ENCODE measurements at regions not wholly inside any gene's neighbourhood (a gene's known extent, or its start where the extent isn't known, plus 50 kb on each side); places are given as distances from the start of the nearest gene placed in this dataset.

DNA sequence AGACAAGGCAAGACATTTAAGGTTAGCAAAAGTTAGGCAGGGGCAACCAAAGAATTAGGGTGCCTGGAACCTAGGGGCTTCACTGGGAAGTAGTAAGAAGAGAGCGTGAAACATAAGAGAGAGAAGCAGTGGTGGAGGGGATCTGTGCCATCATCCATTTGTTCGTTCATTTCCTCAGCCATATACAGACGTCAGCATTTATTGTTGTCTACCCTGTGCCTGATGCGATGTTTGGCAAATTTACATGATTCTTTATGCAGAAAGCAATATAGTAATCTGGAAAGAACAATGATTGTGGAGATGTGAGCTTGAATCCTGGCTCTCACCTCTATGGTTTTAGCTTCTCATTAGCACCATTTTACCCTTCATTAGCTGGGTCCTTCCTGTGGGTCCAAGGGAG lies 477.5 kb upstream of the MPDZ start:
- ATAC-seq = no peak
- TF ChIP-seq, protein P1, sequence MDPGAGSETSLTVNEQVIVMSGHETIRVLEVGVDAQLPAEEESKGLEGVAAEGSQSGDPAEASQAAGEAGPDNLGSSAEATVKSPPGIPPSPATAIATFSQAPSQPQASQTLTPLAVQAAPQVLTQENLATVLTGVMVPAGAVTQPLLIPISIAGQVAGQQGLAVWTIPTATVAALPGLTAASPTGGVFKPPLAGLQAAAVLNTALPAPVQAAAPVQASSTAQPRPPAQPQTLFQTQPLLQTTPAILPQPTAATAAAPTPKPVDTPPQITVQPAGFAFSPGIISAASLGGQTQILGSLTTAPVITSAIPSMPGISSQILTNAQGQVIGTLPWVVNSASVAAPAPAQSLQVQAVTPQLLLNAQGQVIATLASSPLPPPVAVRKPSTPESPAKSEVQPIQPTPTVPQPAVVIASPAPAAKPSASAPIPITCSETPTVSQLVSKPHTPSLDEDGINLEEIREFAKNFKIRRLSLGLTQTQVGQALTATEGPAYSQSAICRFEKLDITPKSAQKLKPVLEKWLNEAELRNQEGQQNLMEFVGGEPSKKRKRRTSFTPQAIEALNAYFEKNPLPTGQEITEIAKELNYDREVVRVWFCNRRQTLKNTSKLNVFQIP (CRISPR knock-in tag; IDR thresholded peaks at IDR 0.05; ENCODE audit: borderline replicate concordance, low read depth) = no peak
- TF ChIP-seq BACH2 (CRISPR knock-in tag; IDR thresholded peaks at IDR 0.05; ENCODE audit: borderline replicate concordance) (no peak), ZNF8 (CRISPR knock-in tag; IDR thresholded peaks at IDR 0.05) (no peak), GLIS3 (CRISPR knock-in tag; IDR thresholded peaks at IDR 0.05) (no peak), CREB5 (CRISPR knock-in tag; IDR thresholded peaks at IDR 0.05; ENCODE audit: low read depth) (no peak), ZFP3 (CRISPR knock-in tag; IDR thresholded peaks at IDR 0.05) (no peak), ZFP30 (CRISPR knock-in tag; IDR thresholded peaks at IDR 0.05) (no peak), ESRRG (CRISPR knock-in tag; IDR thresholded peaks at IDR 0.05) (no peak), TCF4 (CRISPR knock-in tag; IDR thresholded peaks at IDR 0.05; ENCODE audit: borderline replicate concordance) (no peak), PPARA (CRISPR knock-in tag; IDR thresholded peaks at IDR 0.05; ENCODE audit: borderline replicate concordance) (no peak), CSDC2 (CRISPR knock-in tag; IDR thresholded peaks at IDR 0.05) (no peak), CSRNP3 (CRISPR knock-in tag; IDR thresholded peaks at IDR 0.05) (no peak)
- TF ChIP-seq, protein P2, sequence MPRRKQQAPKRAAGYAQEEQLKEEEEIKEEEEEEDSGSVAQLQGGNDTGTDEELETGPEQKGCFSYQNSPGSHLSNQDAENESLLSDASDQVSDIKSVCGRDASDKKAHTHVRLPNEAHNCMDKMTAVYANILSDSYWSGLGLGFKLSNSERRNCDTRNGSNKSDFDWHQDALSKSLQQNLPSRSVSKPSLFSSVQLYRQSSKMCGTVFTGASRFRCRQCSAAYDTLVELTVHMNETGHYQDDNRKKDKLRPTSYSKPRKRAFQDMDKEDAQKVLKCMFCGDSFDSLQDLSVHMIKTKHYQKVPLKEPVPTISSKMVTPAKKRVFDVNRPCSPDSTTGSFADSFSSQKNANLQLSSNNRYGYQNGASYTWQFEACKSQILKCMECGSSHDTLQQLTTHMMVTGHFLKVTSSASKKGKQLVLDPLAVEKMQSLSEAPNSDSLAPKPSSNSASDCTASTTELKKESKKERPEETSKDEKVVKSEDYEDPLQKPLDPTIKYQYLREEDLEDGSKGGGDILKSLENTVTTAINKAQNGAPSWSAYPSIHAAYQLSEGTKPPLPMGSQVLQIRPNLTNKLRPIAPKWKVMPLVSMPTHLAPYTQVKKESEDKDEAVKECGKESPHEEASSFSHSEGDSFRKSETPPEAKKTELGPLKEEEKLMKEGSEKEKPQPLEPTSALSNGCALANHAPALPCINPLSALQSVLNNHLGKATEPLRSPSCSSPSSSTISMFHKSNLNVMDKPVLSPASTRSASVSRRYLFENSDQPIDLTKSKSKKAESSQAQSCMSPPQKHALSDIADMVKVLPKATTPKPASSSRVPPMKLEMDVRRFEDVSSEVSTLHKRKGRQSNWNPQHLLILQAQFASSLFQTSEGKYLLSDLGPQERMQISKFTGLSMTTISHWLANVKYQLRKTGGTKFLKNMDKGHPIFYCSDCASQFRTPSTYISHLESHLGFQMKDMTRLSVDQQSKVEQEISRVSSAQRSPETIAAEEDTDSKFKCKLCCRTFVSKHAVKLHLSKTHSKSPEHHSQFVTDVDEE (CRISPR knock-in tag; IDR thresholded peaks at IDR 0.05) = no peak

- no peak for TF ChIP-seq ZFP30 (CRISPR knock-in tag; IDR thresholded peaks at IDR 0.05)
- no peak for TF ChIP-seq ZFP3 (CRISPR knock-in tag; IDR thresholded peaks at IDR 0.05)
- no peak for TF ChIP-seq ESRRG (CRISPR knock-in tag; IDR thresholded peaks at IDR 0.05)
- no peak for TF ChIP-seq ZNF8 (CRISPR knock-in tag; IDR thresholded peaks at IDR 0.05)
- no peak for TF ChIP-seq CSDC2 (CRISPR knock-in tag; IDR thresholded peaks at IDR 0.05)
- TF ChIP-seq SNAI2 (CRISPR knock-in tag; IDR thresholded peaks at IDR 0.05) = no peak
- TF ChIP-seq RARB (CRISPR knock-in tag; IDR thresholded peaks at IDR 0.05) = no peak
- ATAC-seq = no peak
These were observed 476.1 kb upstream of the MPDZ start for GRCh38 chr9:13755551-13755950.

DNA sequence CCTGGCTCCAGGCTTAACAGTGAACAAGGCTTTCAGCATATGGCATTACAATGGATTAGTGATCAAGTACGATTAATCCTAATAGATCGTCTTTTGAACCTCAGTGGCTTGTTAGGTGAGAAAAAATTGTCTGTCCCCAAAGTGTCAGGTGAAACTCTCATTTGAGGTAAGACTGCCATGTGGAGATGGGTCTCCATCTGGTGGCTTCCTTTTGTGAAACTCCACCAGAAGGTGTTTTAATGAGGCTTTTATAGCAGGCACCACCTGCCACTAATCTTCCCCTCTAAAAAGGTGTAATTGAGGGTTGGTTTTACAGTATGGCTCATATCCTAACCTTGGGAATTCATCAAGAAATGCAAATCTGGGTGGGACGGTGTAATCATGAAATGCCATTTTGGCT lies 471.1 kb upstream of the MPDZ start:
- ATAC-seq = no peak
- TF ChIP-seq CSDC2 (CRISPR knock-in tag; IDR thresholded peaks at IDR 0.05) = no peak
- no peak for TF ChIP-seq PPARA (CRISPR knock-in tag; IDR thresholded peaks at IDR 0.05; ENCODE audit: borderline replicate concordance)
- no peak for TF ChIP-seq ZFP30 (CRISPR knock-in tag; IDR thresholded peaks at IDR 0.05)
- no peak for TF ChIP-seq ZNF8 (CRISPR knock-in tag; IDR thresholded peaks at IDR 0.05)
- no peak for TF ChIP-seq ESRRG (CRISPR knock-in tag; IDR thresholded peaks at IDR 0.05)

DNA sequence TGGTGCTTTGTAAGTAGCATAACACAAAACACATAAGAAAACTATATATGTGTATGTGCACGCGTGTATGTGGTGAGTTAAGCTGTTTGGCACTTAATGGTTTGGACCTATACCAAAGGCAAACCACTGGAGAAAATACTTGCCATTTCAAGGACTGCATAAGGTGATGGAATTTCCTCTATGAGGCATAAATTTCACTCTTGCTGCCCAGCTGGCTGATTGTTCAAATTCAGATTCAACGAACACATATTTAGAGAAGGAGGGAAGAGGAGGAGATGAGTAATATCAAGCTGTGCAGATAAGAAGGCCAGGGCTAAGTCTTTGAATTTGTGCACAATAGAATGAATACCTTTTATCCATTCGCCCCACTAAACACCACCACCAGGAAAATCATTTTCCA lies 470.6 kb upstream of the MPDZ start:
- ATAC-seq = peak; percentile 40; the same call in 2 of the 3 replicates
- no peak for TF ChIP-seq ZC3H10 (CRISPR knock-in tag; IDR thresholded peaks at IDR 0.05)
- no peak for TF ChIP-seq ZNF565 (CRISPR knock-in tag; conservative IDR thresholded peaks at IDR 0.05; ENCODE audit: low read depth)
- no peak for TF ChIP-seq ARNTL (CRISPR knock-in tag; IDR thresholded peaks at IDR 0.05; ENCODE audit: borderline replicate concordance, low read depth)
- no peak for TF ChIP-seq ZNF70 (CRISPR knock-in tag; IDR thresholded peaks at IDR 0.05)
- no peak for TF ChIP-seq ZNF8 (CRISPR knock-in tag; IDR thresholded peaks at IDR 0.05)
- no peak for TF ChIP-seq SNAI2 (CRISPR knock-in tag; IDR thresholded peaks at IDR 0.05)
- TF ChIP-seq ISL1 (CRISPR knock-in tag; IDR thresholded peaks at IDR 0.05) = no peak
- no peak for TF ChIP-seq ZFP30 (CRISPR knock-in tag; IDR thresholded peaks at IDR 0.05)
- TF ChIP-seq PPARA (CRISPR knock-in tag; IDR thresholded peaks at IDR 0.05; ENCODE audit: borderline replicate concordance) = no peak
- no peak for TF ChIP-seq TCF4 (CRISPR knock-in tag; IDR thresholded peaks at IDR 0.05; ENCODE audit: borderline replicate concordance)
- TF ChIP-seq ZFP3 (CRISPR knock-in tag; IDR thresholded peaks at IDR 0.05) = no peak
- TF ChIP-seq RARB (CRISPR knock-in tag; IDR thresholded peaks at IDR 0.05) = no peak
- TF ChIP-seq, protein P2 (CRISPR knock-in tag; IDR thresholded peaks at IDR 0.05) = no peak
- TF ChIP-seq TOX (CRISPR knock-in tag; IDR thresholded peaks at IDR 0.05; ENCODE audit: borderline replicate concordance) = no peak
- TF ChIP-seq, protein P3, sequence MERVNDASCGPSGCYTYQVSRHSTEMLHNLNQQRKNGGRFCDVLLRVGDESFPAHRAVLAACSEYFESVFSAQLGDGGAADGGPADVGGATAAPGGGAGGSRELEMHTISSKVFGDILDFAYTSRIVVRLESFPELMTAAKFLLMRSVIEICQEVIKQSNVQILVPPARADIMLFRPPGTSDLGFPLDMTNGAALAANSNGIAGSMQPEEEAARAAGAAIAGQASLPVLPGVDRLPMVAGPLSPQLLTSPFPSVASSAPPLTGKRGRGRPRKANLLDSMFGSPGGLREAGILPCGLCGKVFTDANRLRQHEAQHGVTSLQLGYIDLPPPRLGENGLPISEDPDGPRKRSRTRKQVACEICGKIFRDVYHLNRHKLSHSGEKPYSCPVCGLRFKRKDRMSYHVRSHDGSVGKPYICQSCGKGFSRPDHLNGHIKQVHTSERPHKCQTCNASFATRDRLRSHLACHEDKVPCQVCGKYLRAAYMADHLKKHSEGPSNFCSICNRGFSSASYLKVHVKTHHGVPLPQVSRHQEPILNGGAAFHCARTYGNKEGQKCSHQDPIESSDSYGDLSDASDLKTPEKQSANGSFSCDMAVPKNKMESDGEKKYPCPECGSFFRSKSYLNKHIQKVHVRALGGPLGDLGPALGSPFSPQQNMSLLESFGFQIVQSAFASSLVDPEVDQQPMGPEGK (CRISPR knock-in tag; IDR thresholded peaks at IDR 0.05; ENCODE audit: borderline replicate concordance) = no peak
- no peak for TF ChIP-seq GLIS3 (CRISPR knock-in tag; IDR thresholded peaks at IDR 0.05)
- TF ChIP-seq CSDC2 (CRISPR knock-in tag; IDR thresholded peaks at IDR 0.05) = no peak

Measured in SK-N-SH treated with all-trans-retinoic acid at 6 μM for 48 hours (cell line).